NCI-H1092 treated with DMSO at 0.1 percent for 48 hours (cell line): ENCODE measurements at regions not wholly inside any gene's neighbourhood (a gene's known extent, or its start where the extent isn't known, plus 50 kb on each side); places are given as distances from the start of the nearest gene placed in this dataset.
A peak's percentile ranks its signal among the peaks of the same experiment; 100 is the strongest.

Experiments used
- DNase-seq: peaks from one replicate; lab custom pipeline; 2025; lab: John Stamatoyannopoulos, UW

GRCh38 chr9:69955536-69956355, 87.9 kb upstream of the MAMDC2 start:
- no peak for DNase-seq

DNA sequence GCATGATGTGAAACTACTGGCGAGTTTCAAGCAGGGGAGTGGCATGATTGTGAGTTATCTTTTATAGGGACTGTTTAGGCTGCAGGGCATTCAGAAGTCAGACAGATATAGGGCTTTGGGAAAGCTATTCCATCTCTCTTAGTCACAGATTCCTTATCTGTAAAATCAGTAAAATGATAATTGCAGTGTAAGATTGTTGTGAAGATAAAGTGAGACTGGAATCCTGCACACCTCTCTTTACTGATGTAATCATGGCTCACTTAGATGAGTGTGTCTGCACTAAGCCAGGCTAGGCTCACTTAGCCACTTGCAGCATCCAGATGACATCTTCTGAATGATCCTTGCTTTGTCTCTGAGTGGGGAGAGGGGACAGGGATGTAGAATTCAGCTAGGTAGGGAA, 81.8 kb upstream of the MAMDC2 start:
- no peak for DNase-seq

DNA sequence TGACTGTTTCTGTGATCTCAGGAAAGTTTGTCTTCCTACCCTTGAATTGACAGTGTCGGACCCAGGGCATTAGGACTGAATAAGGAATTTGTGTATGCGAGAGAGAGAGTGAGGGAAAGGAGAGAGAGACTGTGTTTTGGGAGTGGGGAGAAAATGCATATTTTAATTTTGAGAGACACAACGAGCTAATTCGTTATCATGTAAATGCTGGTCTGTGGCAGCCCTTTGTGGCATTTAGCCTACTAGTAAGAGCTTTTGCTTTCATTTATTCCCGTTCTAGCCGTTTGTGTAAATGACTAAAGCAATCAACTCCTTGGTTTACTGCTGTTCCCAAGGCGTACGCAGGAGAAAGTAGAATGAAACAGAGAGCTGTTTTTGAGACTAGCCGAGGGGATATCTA, 79.8 kb upstream of the MAMDC2 start:
- no peak for DNase-seq

DNA sequence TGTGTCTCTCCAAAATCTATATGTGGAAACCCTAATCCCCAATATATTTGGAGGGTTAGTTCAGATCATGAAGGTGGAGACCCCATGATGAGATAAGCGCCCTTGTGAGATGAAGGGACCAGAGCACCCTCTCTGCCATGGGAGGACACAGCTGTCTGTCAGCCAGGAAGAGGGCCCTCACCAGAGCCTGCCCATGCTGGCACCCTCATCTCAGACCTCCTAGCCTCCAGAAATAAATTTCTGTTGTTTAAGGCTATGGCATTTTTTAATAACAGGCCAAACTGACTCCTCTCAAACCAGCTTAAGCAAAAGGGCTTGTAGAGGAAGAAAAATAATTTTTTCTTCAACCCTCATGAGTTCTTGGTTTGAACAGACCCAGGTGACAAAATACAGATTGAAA, 79.2 kb upstream of the MAMDC2 start:
- DNase-seq: no peak

DNA sequence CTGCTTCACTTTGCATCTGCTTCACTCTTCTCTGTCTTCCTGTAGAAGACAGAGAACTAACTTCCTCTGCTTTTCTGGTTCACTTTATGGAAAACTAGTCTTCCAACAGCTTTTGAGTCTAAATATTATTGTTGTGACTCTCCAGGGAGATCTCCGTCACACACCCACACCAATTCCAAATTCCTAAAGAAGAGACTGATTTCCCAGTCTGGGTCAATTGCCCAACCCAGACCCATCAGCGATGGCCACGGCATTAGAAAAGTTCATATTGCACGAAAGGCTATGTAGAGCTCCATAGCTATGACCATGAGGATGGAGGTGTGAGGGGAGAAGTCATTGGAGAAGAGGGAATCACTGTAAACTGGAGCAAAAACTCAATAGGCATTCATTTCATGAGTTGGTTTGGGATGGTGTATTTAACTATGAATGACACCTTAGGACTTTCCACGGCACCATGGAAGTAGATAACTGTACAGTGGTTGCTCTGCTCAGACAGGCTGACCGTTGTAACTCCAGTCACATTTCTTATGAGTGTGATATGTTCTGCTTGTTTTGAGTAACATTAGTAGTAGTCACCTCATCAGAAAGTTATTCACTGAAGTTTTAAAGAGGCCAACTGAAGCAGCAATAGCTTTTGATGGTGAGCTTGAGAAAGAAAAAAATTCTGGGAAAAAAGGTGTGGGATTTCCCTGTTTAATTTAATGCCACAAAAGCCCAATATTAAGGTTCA, 78.1 kb upstream of the MAMDC2 start:
- DNase-seq: no peak

DNA sequence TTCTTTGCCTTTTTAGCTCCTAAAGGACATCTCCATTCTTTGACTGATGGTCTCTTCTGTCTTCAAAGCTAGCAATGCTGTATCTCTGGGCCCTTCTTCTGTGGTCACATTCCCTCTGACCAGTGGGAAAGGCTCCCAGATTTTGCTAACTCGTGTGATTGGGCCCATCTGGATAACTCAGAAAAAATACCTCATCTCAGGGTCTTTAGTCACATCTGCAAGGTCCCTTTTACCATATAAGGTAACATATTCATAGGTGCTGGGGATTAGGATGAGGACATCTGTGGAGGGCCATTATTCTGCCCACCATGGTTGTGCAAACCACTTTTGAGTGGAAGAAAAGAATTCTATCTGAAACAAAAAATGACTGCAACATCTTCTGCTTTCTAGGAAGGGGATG, 76.3 kb upstream of the MAMDC2 start:
- no peak for DNase-seq

GRCh38 chr9:69970001-69970533, 73.6 kb upstream of the MAMDC2 start:
- no peak for DNase-seq

DNA sequence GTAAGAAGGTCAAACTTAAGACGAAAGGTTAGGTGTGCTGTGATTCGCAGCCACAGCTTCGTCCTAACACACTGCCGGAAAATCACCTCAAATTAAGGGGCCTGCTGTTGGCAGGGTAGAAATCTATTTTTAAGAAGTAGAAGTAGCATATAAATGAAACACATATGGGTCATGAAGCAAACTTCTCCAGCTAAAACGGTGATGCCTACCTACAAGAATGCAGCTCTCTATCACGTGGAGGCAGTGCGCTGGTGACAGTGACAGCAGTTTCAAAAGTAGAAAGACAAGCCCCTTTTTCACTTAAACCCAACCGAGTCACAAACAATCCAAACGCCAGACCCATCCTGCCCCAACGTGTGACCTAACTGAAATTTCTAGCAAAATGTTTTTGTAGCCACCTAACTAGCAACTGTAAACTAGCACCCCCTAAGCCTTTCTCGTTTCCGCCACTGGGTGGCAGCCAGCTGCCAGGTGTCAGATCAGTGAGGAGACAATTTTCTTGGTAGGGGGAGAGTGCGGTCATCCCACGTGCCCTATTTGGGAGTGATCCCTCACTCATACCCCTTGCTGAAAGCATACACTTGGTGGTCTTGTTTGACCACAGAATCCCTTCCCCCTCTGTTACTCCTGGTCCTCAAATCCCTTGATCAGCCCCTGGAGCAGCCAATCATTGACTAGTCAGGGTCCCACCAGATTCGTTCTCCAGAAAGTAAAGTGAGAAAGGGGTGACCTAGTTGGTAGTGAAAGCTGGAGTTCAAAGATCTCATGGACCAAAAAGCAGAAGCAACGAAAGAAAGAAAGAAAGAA, 71.8 kb upstream of the MAMDC2 start:
- peak; percentile 78 for DNase-seq

DNA sequence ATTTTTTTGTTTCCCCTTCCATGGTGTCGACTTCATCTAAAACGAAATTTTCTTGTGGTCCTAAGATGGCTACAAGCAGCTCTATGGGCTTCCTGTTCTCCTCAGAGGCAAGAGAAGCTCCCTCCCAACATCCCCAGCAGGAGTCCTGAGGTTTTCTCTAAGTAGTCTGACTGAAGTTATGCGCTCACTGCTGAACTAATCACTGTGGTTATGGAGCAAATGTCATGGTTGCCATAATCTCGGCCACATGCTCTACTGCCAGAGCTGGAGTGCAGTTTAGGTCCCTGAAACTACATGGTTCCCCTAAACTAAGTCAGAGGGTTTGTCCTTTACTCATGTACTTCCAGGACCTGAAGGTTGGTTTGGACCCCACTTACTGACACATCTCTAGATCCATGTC, 68.0 kb upstream of the MAMDC2 start:
- no peak for DNase-seq

DNA sequence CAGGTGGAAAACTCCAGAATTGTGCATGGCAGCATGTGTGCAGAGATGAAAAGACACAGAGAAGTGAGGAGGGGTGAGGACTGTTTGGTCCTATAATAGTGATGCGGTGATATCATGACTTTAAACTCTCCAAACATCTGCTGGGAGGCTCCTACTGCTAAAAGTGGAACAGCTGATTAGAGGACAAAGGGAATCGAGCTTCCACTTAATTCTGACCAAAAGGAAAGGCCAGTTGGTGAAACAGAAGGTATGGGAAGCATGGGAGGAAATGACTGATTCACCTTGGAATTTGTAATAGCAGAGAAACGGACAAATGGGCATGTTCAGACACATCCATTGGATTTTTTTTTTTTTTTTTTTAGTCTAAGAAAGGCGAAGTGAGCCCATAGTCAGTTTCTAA, 67.5 kb upstream of the MAMDC2 start:
- no peak for DNase-seq

DNA sequence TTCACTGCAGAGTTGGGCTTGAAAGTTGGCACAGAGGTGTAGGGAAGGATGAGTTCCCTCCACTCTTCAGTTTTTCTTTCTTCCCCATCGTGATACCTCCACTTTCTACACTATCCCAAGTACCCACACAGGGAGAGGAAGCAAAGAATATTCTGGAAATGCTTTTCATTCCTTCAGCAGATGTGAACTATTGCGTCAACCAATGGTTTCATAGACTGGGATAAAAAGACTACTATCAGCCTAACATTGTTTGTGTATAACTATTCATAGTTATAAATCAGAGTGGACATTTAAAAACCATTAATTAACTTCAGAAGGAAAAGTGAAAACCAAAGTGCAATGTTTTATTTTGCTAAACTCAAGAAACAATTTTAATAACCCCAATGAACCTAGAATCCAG, 63.6 kb upstream of the MAMDC2 start:
- no peak for DNase-seq

DNA sequence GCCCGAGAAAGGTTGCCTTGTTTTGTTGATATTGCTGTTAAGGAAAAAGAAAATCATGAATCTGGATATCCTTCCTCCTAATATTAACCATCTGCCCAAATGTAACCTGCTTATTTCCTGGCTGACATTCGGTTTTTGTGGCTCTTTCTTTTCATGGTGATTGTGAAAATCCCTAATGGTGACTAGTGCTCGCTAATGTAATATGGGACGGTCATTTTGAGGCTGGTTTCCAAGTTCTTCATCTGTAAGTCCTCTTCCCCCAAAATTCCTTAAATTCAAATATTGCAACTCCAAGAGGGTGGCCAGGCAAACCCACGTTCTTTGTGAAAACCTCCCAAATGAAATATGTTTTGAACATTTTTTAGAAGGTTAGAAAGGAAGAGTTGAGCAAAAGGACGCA, 63.1 kb upstream of the MAMDC2 start:
- no peak for DNase-seq

DNA sequence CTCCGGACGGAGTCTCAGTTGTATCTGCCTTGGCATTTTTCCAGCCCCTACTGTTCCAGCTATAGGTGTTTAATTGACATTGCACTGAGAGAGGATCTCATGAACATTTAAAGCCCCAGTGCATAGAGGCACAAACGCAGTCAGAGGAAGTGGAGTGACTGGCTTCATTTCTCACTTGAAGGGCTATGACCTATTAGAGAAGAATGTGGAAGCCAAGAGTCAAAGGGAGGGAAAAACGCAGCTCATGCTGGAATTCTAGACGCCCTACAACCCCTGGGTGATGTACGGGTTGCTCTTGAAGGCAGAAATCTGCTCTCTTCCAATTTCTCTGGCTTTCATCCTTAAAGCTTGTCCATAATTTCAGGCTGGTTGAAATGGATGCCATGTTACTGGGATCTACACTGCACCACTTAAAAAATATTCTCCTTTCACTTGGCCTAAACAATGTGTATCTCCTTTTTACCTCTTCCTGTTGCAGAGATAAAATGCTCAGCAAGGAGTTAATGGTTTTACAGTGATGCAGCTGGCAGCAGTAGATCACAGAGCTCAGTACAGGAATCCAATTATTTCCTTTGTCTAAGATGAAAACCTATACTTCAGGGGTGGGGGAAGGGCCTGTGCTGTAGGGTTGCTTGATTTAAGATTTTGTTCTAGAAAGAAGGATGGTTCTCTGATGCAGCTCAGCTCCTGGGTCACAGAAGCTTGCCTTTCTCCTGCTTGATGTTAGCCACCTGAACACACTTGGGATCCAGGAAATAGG, 61.8 kb upstream of the MAMDC2 start:
- no peak for DNase-seq

DNA sequence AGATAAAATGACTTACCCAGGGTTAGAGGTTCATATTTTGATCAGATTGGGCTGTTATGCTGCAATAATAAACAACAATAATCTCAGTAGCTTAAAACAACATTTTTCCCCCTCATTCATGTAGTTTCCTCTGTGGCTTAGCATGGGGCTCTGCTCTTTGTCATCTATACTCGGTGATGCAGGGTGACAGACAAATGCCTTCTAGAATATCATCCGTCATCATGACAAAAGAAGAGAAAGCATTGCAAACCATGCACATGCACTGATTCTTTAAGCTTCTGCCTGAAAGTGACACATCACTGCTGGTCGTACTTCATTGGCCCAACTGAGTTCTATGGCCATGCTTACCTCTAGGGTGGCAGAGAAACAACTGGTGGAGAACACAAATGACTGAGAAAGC, 58.8 kb upstream of the MAMDC2 start:
- DNase-seq: no peak

DNA sequence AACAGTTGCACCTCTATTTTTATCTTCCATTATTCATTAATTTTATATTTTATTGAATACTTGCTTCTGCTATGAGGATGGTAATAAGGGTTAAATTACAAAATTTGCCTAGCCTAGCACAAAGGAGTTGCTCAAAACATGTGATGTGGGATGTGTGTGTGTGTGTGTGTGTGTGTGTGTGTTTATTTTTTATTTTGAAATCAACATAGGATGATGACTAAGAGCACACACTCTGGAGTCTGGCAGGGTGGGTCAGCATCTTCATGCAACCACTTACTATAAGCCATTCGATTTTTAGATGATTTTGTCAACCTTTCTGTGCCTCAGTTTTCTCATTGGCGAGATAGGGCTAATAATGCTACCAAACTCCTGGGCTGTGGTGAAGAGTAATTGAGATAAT, 57.7 kb upstream of the MAMDC2 start:
- no peak for DNase-seq

DNA sequence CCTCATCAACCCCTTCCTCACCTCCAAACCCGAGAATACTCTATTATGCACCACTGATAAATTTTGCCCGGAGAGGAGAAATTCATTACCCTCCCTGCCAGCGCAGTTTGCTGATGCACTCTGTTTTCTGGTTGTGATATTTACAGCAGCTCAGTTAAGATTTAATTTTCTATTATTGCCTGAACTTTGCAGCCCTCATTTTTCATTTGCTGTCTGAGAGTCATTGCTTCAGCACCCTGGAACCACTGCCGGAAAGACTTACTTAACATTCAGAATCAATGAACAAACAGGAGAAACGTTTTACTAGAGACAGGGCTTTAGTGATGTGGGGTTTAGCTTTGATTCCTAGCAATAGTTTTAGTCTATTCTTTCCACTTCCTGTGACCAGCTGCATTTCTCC, 56.7 kb upstream of the MAMDC2 start:
- DNase-seq: no peak

DNA sequence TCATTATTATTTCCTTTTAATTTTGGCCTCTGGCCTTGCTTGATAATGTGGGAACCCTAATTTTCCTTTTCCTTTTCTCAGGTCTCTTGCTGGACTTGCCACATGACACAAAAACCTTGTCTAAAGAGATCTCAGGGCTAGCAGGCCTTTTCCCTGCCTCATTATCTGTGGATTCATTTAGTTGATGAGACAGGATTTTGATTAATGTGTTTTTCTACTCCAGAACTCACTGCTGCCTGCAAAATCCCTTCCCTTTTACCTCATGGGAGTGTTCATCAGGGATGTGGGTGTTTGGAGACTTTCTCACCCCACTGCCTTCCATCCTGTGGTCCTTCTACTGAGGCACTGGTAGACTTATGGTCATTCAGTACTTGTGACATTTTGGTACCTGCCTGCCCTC, 56.2 kb upstream of the MAMDC2 start:
- no peak for DNase-seq

GRCh38 chr9:69993110-69993509, 50.5 kb upstream of the MAMDC2 start:
- no peak for DNase-seq
